ENCODE measurements at regions not wholly inside any gene's neighbourhood (a gene's known extent, or its start where the extent isn't known, plus 50 kb on each side); places are given as distances from the start of the nearest gene placed in this dataset.

- H3K4me2 ChIP-seq (ENCODE audit: low read depth, low read length, poor library complexity, severe bottlenecking) = no peak overlapping the region
- no peaks in the 10 kb centered on the region for H3K27me3 ChIP-seq (ENCODE audit: insufficient read depth, low read length, poor library complexity, severe bottlenecking)
- TF ChIP-seq CTCF (conservative IDR thresholded peaks at IDR 0.05; ENCODE audit: low read length) (no peak), EZH2phosphoT487 (IDR thresholded peaks at IDR 0.05; ENCODE audit: borderline replicate concordance) (no peak)
- H3K9me3 ChIP-seq (ENCODE audit: insufficient read depth, low read depth, low read length) = no peaks in the 10 kb centered on the region
- no peaks in the 10 kb centered on the region for H3K79me2 ChIP-seq (ENCODE audit: insufficient read depth, low read length)
- no peaks in the 10 kb centered on the region for H3K9me2 ChIP-seq (replicated peaks; ENCODE audit: low read depth, low read length)
- no peak overlapping the region for H3K4me3 ChIP-seq (ENCODE audit: low read length, poor library complexity, severe bottlenecking)
- H3F3A ChIP-seq (ENCODE audit: low read depth) = no peaks in the 10 kb centered on the region
- peaks cover 6% of the 10 kb centered on the region for H3K4me1 ChIP-seq (ENCODE audit: insufficient read depth, low read length, poor library complexity, severe bottlenecking)
- no peaks in the 10 kb centered on the region for H4K20me1 ChIP-seq (ENCODE audit: insufficient read depth, low read length, poor library complexity, severe bottlenecking)
- H3K9ac ChIP-seq (ENCODE audit: low read depth, low read length, poor library complexity, severe bottlenecking) = no peak overlapping the region
- no peak overlapping the region for H2AFZ ChIP-seq (ENCODE audit: low read length)
- H3K36me3 ChIP-seq (ENCODE audit: insufficient read depth, low read length) = no peaks in the 10 kb centered on the region
These were observed 79.5 kb downstream of the LINGO1 start for GRCh38 chr15:77553257-77553656.

GRCh38 chr15:77552066-77552465, 80.6 kb downstream of the LINGO1 start:
- Histone ChIP-seq H3K9ac (ENCODE audit: low read depth, low read length, poor library complexity, severe bottlenecking) (no peak overlapping the region), H4K20me1 (ENCODE audit: insufficient read depth, low read length, poor library complexity, severe bottlenecking) (no peaks in the 10 kb centered on the region), H3K4me3 (ENCODE audit: low read length, poor library complexity, severe bottlenecking) (no peak overlapping the region), H3K9me3 (ENCODE audit: insufficient read depth, low read depth, low read length) (no peaks in the 10 kb centered on the region), H3K27me3 (ENCODE audit: insufficient read depth, low read length, poor library complexity, severe bottlenecking) (no peaks in the 10 kb centered on the region), H3F3A (ENCODE audit: low read depth) (no peaks in the 10 kb centered on the region), H3K9me2 (replicated peaks; ENCODE audit: low read depth, low read length) (no peaks in the 10 kb centered on the region), H3K4me2 (ENCODE audit: low read depth, low read length, poor library complexity, severe bottlenecking) (no peak overlapping the region), H3K36me3 (ENCODE audit: insufficient read depth, low read length) (no peaks in the 10 kb centered on the region), H3K4me1 (ENCODE audit: insufficient read depth, low read length, poor library complexity, severe bottlenecking) (peaks cover 6% of the 10 kb centered on the region), H3K79me2 (ENCODE audit: insufficient read depth, low read length) (no peaks in the 10 kb centered on the region), H2AFZ (ENCODE audit: low read length) (no peak overlapping the region)
- no peak for TF ChIP-seq EZH2phosphoT487 (IDR thresholded peaks at IDR 0.05; ENCODE audit: borderline replicate concordance)

- no peaks in the 10 kb centered on the region for H3K9me3 ChIP-seq (ENCODE audit: insufficient read depth, low read depth, low read length)
- no peak overlapping the region for H3K4me2 ChIP-seq (ENCODE audit: low read depth, low read length, poor library complexity, severe bottlenecking)
- H3K4me3 ChIP-seq (ENCODE audit: low read length, poor library complexity, severe bottlenecking) = no peak overlapping the region
- no peaks in the 10 kb centered on the region for H3K9me2 ChIP-seq (replicated peaks; ENCODE audit: low read depth, low read length)
- H2AFZ ChIP-seq (ENCODE audit: low read length) = no peak overlapping the region
- no peaks in the 10 kb centered on the region for H3K36me3 ChIP-seq (ENCODE audit: insufficient read depth, low read length)
- TF ChIP-seq CTCF (conservative IDR thresholded peaks at IDR 0.05; ENCODE audit: low read length) = no peak
- no peak for TF ChIP-seq EZH2phosphoT487 (IDR thresholded peaks at IDR 0.05; ENCODE audit: borderline replicate concordance)
- peaks cover 16% of the 10 kb centered on the region for H3K4me1 ChIP-seq (ENCODE audit: insufficient read depth, low read length, poor library complexity, severe bottlenecking)
- H4K20me1 ChIP-seq (ENCODE audit: insufficient read depth, low read length, poor library complexity, severe bottlenecking) = no peaks in the 10 kb centered on the region
- H3K9ac ChIP-seq (ENCODE audit: low read depth, low read length, poor library complexity, severe bottlenecking) = no peak overlapping the region
- H3K27me3 ChIP-seq (ENCODE audit: insufficient read depth, low read length, poor library complexity, severe bottlenecking) = no peaks in the 10 kb centered on the region
- H3F3A ChIP-seq (ENCODE audit: low read depth) = no peaks in the 10 kb centered on the region
- H3K79me2 ChIP-seq (ENCODE audit: insufficient read depth, low read length) = no peaks in the 10 kb centered on the region
These were observed 82.1 kb downstream of the LINGO1 start for GRCh38 chr15:77550301-77551251.
